Thyroid gland (tissue), 4 donors: ENCODE measurements at regions not wholly inside any gene's neighbourhood (a gene's known extent, or its start where the extent isn't known, plus 50 kb on each side); places are given as distances from the start of the nearest gene placed in this dataset.

Experiments used
- CTCF ChIP-seq, 6 experiments: fragments of 200-600 bp in 3 of 6; fragments of 450-650 bp in 3 of 6; sonication (generic) in 3 of 6; IDR thresholded peaks; one replicate each; pipeline ENCODE4 v1.5.1; 2016 to 2019; ENCODE audit warnings: antibody characterized with exemption in 6 of 6, mild to moderate bottlenecking in 2 of 6, inconsistent platforms in 1 of 6, moderate library complexity in 1 of 6
- POLR2A ChIP-seq, 2 donors: fragments of 450-650 bp; IDR thresholded peaks; one replicate each; pipeline ENCODE4 v1.6.1; 2017; ENCODE audit warnings: antibody characterized with exemption in 2 of 2, mild to moderate bottlenecking in 2 of 2, moderate library complexity in 1 of 2

- TF ChIP-seq POLR2A (IDR thresholded peaks at IDR 0.05) (no peak), CTCF (IDR thresholded peaks at IDR 0.05) (no peak)
Observed at GRCh38 chr5:115402822-115403577, 106.5 kb upstream of the CCDC112 start.
